ENCODE measurements at regions not wholly inside any gene's neighbourhood (a gene's known extent, or its start where the extent isn't known, plus 50 kb on each side); places are given as distances from the start of the nearest gene placed in this dataset.

DNA sequence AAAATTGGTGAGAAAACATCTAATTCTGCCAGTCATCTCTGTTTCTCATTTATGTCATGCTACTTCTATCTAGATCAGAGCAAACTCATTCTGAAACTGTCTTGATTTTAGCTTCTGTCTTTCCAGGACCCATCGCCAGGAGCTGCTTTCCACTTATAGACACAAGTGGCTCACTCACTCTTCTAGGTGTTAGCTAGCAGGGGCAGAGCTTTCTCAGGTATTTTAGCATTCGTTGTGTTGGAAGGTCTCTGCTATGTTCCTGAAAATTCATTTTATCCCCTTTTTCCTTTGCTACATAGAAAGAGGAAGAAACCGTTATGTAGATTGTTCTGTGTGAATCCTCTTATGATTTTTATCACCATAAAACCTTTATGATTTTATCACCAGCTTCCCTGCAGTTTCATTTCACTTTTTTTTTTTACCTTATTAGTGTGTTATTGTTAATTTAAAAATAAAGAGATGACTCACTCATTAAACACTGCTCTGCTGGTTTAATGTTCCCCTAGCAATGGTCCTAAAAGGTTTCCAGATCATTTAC lies 246.6 kb upstream of the AADAT start:
- TF ChIP-seq POLR2A (IDR thresholded peaks at IDR 0.05), result no peak
- TF ChIP-seq, protein P1, sequence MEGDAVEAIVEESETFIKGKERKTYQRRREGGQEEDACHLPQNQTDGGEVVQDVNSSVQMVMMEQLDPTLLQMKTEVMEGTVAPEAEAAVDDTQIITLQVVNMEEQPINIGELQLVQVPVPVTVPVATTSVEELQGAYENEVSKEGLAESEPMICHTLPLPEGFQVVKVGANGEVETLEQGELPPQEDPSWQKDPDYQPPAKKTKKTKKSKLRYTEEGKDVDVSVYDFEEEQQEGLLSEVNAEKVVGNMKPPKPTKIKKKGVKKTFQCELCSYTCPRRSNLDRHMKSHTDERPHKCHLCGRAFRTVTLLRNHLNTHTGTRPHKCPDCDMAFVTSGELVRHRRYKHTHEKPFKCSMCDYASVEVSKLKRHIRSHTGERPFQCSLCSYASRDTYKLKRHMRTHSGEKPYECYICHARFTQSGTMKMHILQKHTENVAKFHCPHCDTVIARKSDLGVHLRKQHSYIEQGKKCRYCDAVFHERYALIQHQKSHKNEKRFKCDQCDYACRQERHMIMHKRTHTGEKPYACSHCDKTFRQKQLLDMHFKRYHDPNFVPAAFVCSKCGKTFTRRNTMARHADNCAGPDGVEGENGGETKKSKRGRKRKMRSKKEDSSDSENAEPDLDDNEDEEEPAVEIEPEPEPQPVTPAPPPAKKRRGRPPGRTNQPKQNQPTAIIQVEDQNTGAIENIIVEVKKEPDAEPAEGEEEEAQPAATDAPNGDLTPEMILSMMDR (IDR thresholded peaks at IDR 0.05), result no peak

All from right lobe of liver (tissue), 4 donors.